Heart left ventricle (tissue), 13 donors: ENCODE measurements at regions not wholly inside any gene's neighbourhood (a gene's known extent, or its start where the extent isn't known, plus 50 kb on each side); places are given as distances from the start of the nearest gene placed in this dataset.

Experiments used
- CTCF ChIP-seq, 12 donors: fragments of 200-600 bp; sonication (generic) in 4 of 12; IDR thresholded peaks; one replicate each; pipeline versions ENCODE4 v1.5.0 to v1.8.0; 2018 to 2022; ENCODE audit warnings: antibody characterized with exemption in 12 of 12, mild to moderate bottlenecking in 5 of 12
- POLR2A ChIP-seq, 2 donors: fragments of 450-650 bp; IDR thresholded peaks; one replicate each; pipeline ENCODE4 v1.6.1; 2017; ENCODE audit warnings: antibody characterized with exemption in 2 of 2, mild to moderate bottlenecking in 2 of 2, moderate library complexity in 2 of 2
- donor health status: ischemic (EF 13 %, LVEDD 7.1; RV severe dilation, severe dysfunction).
- donor health status: DM: no; HTN: yes; CAD: no.
- donor health status: DM: no; HTN: no; CAD: no.
- donor health status: ischemic (EF 25% LVEDD 6.9; RV normal size, moderate dysfunction).
- donor health status: ischemic (EF 25% LVEDD 5.7; RV mildly dilated, moderate dysfunction).
- donor health status: ischemic (EF 35%, LVEDD 5.7; RV mildly dilated, moderate dysfunction).
- donor health status: nonischemic (EF 11% LVEDD 7.7; RV severe dilation, severe dysfunction).
- donor health status: DM: yes; HTN: yes; CAD: no.
- donor health status: PGD.
- donor health status: ischemic (EF 29% LVEDD 5.4; RV normal size, mild dysfunction).
- donor health status: nonischemic (EF 23%, LVEDD 6.1; RV moderate dilation, normal function).

GRCh38 chr14:53213761-53214160 lies 60.6 kb upstream of the DDHD1 start:
- no peak for TF ChIP-seq POLR2A (IDR thresholded peaks at IDR 0.05)
- TF ChIP-seq CTCF (IDR thresholded peaks at IDR 0.05) = no peak
